WTC11 (cell line): ENCODE measurements at regions not wholly inside any gene's neighbourhood (a gene's known extent, or its start where the extent isn't known, plus 50 kb on each side); places are given as distances from the start of the nearest gene placed in this dataset.

Experiments
- ATAC-seq: fragments of 200-7000 bp; cut with Tn5 transposase; 2 replicates; pipeline ENCODE4 v1.10.0; 2021; ENCODE audit warnings: mild to moderate bottlenecking, moderate library complexity
- CTCF ChIA-PET: fragments of 300-600 bp; sonication (Branson Sonifier 250); formaldehyde crosslinking; loops from one replicate; lab custom pipeline; 2021; ENCODE audit warnings: antibody characterized with exemption; lab: Charles Lee
- POLR2A ChIA-PET: fragments of 350-600 bp; sonication (Branson Sonifier 250); formaldehyde crosslinking; loops from one replicate; lab custom pipeline; 2021; ENCODE audit warnings: antibody characterized with exemption; lab: Charles Lee
- DNase-seq: peaks from one replicate; pipeline ENCODE4 v3.0.0; 2021; ENCODE audit warnings: low spot score
- H3K27ac Mint-ChIP-seq: 2 replicates; pipeline ENCODE4 v1.8.0; 2021; ENCODE audit warnings: mixed read lengths
- H3K27me3 Mint-ChIP-seq: 2 replicates; pipeline ENCODE4 v1.8.0; 2021; ENCODE audit warnings: low read depth, mild to moderate bottlenecking, moderate library complexity, mixed read lengths
- H3K36me3 Mint-ChIP-seq: 2 replicates; pipeline ENCODE4 v1.8.0; 2021; ENCODE audit warnings: mixed read lengths
- H3K4me1 Mint-ChIP-seq: 2 replicates; pipeline ENCODE4 v1.8.0; 2022; ENCODE audit warnings: mixed read lengths
- H3K4me3 Mint-ChIP-seq: 2 replicates; pipeline ENCODE4 v1.8.0; 2021; ENCODE audit warnings: mild to moderate bottlenecking, moderate library complexity, mixed read lengths
- H3K9me3 Mint-ChIP-seq: 2 replicates; pipeline ENCODE4 v1.8.0; 2021; ENCODE audit warnings: mixed read lengths
- AR ChIP-seq: fragments of 250-450 bp; sonication (Bioruptor Pico); IDR thresholded peaks from 2 replicates; pipeline ENCODE4 v1.9.0; 2021; ENCODE audit warnings: mild to moderate bottlenecking
- ATF3 ChIP-seq: sonication (generic); formaldehyde crosslinking; conservative IDR thresholded peaks from 2 replicates; pipeline ENCODE4 v1.8.1; 2022; ENCODE audit warnings: mild to moderate bottlenecking, missing genetic modification reagents
- CDX4 ChIP-seq: fragments of 250-450 bp; sonication (Bioruptor Pico); IDR thresholded peaks from 2 replicates; pipeline ENCODE4 v1.9.0; 2021; ENCODE audit warnings: moderate library complexity, mild to moderate bottlenecking, inconsistent platforms, borderline replicate concordance
- CTCF ChIP-seq: fragments of 200-600 bp; IDR thresholded peaks from 2 replicates; pipeline ENCODE4 v1.8.0; 2022; ENCODE audit warnings: antibody characterized with exemption
- E2F4 ChIP-seq: sonication (generic); formaldehyde crosslinking; IDR thresholded peaks from 2 replicates; pipeline ENCODE4 v1.8.1; 2022; ENCODE audit warnings: low read depth, mild to moderate bottlenecking, moderate library complexity, missing genetic modification reagents, borderline replicate concordance
- FOXJ3 ChIP-seq: sonication (generic); formaldehyde crosslinking; IDR thresholded peaks from 2 replicates; pipeline ENCODE4 v1.9.0; 2021; ENCODE audit warnings: missing genetic modification reagents, mild to moderate bottlenecking, borderline replicate concordance
- FOXP4 ChIP-seq: sonication (generic); formaldehyde crosslinking; IDR thresholded peaks from 2 replicates; pipeline ENCODE4 v1.8.0; 2022; ENCODE audit warnings: mild to moderate bottlenecking, missing genetic modification reagents
- IRF1 ChIP-seq: sonication (generic); formaldehyde crosslinking; IDR thresholded peaks from 2 replicates; pipeline ENCODE4 v1.8.0; 2023; ENCODE audit warnings: missing genetic modification reagents
- KAT7 ChIP-seq: sonication (generic); formaldehyde crosslinking; IDR thresholded peaks from 2 replicates; pipeline ENCODE4 v1.8.1; 2023; ENCODE audit warnings: missing genetic modification reagents, mild to moderate bottlenecking, borderline replicate concordance
- MAX ChIP-seq: sonication (generic); formaldehyde crosslinking; IDR thresholded peaks from 2 replicates; pipeline ENCODE4 v1.8.0; 2022; ENCODE audit warnings: mild to moderate bottlenecking, missing genetic modification reagents
- NFE2L1 ChIP-seq: sonication (generic); formaldehyde crosslinking; IDR thresholded peaks from 2 replicates; pipeline ENCODE4 v1.8.1; 2023; ENCODE audit warnings: missing genetic modification reagents
- OVOL2 ChIP-seq: fragments of 250-450 bp; sonication (Bioruptor Pico); IDR thresholded peaks from 2 replicates; pipeline ENCODE4 v1.9.0; 2021; ENCODE audit warnings: mild to moderate bottlenecking, borderline replicate concordance
- RELA ChIP-seq: sonication (generic); formaldehyde crosslinking; IDR thresholded peaks from 2 replicates; pipeline ENCODE4 v1.8.1; 2022; ENCODE audit warnings: missing genetic modification reagents, mild to moderate bottlenecking, borderline replicate concordance
- SP1 ChIP-seq: sonication (generic); formaldehyde crosslinking; conservative IDR thresholded peaks from 2 replicates; pipeline ENCODE4 v1.8.1; 2022; ENCODE audit warnings: missing genetic modification reagents
- ZBTB21 ChIP-seq: sonication (generic); formaldehyde crosslinking; IDR thresholded peaks from 2 replicates; pipeline ENCODE4 v1.8.1; 2023; ENCODE audit warnings: mild to moderate bottlenecking, missing genetic modification reagents, borderline replicate concordance
- ZMAT4 ChIP-seq: fragments of 250-450 bp; sonication (Bioruptor Pico); IDR thresholded peaks from 2 replicates; pipeline ENCODE4 v1.9.0; 2021; ENCODE audit warnings: mild to moderate bottlenecking
- ZNF138 ChIP-seq: sonication (generic); formaldehyde crosslinking; conservative IDR thresholded peaks from 2 replicates; pipeline ENCODE4 v1.8.1; 2022; ENCODE audit warnings: mild to moderate bottlenecking, moderate library complexity, missing genetic modification reagents
- ZNF425 ChIP-seq: fragments of 250-450 bp; sonication (Bioruptor Pico); conservative IDR thresholded peaks from 2 replicates; pipeline ENCODE4 v1.9.0; 2021; ENCODE audit warnings: mild to moderate bottlenecking
- ZSCAN18 ChIP-seq: fragments of 250-450 bp; sonication (Bioruptor Pico); IDR thresholded peaks from 2 replicates; pipeline ENCODE4 v2.1.2; 2022; ENCODE audit warnings: mild to moderate bottlenecking, moderate library complexity

- TF ChIP-seq ZNF425 (CRISPR knock-in tag), result no peak
- TF ChIP-seq FOXJ3, result no peak
- no peak for TF ChIP-seq FOXP4 (CRISPR knock-in tag)
- TF ChIP-seq ZSCAN18 (CRISPR knock-in tag), result no peak
- TF ChIP-seq RELA (CRISPR knock-in tag), result no peak
- TF ChIP-seq OVOL2 (CRISPR knock-in tag), result no peak
These were observed 56.8 kb upstream of the CSF3R start (continued) for GRCh38 chr1:36539526-36539925.

- Mint-ChIP-seq H3K9me3 (peaks cover 2% of the 10 kb centered on the region; the same call in 1 of the 2 replicates), H3K4me3 (no peak overlapping the region), H3K27me3 (no peaks in the 10 kb centered on the region), H3K36me3 (no peaks in the 10 kb centered on the region), H3K27ac (no peak overlapping the region), H3K4me1 (peaks cover 4% of the 10 kb centered on the region; the same call in 1 of the 2 replicates)
- DNase-seq (no peak), ATAC-seq (no peak)
- CTCF ChIA-PET, result no interaction called here
- POLR2A ChIA-PET, result no interaction called here
- no peak for TF ChIP-seq FOXP4 (CRISPR knock-in tag)
- TF ChIP-seq CTCF, result no peak
- TF ChIP-seq SP1 (CRISPR knock-in tag), result no peak
- no peak for TF ChIP-seq E2F4 (CRISPR knock-in tag)
- no peak for TF ChIP-seq MAX (CRISPR knock-in tag)
- TF ChIP-seq CDX4 (CRISPR knock-in tag), result no peak
- no peak for TF ChIP-seq ATF3 (CRISPR knock-in tag)
- TF ChIP-seq NFE2L1 (CRISPR knock-in tag), result no peak
- no peak for TF ChIP-seq AR
- no peak for TF ChIP-seq ZNF138 (CRISPR knock-in tag)
- no peak for TF ChIP-seq ZBTB21 (CRISPR knock-in tag)
- TF ChIP-seq KAT7, result no peak
- no peak for TF ChIP-seq ZMAT4 (CRISPR knock-in tag)
- no peak for TF ChIP-seq IRF1 (CRISPR knock-in tag)
These were observed 55.3 kb upstream of the CSF3R start for GRCh38 chr1:36537991-36538390.
